ENCODE measurements at regions not wholly inside any gene's neighbourhood (a gene's known extent, or its start where the extent isn't known, plus 50 kb on each side); places are given as distances from the start of the nearest gene placed in this dataset.

DNA sequence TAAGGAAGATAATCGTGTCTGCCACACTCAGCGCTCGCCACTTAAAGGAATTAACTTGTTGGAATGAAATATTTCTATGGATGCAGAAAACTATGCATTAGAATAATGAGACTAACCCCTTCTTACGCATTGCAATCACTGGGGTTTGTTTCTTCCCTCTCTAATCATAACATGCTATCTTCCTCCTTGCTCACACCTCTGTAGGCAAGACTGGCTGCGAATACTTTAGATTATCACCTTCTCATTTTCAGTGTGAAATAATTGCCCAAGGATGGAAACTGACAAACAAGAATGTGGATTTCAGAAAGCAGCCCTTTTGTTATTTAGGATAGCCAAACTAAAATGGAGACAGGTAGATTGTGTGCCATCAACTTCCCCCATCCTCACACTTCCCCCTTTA lies 349.4 kb downstream of the MID1IP1 start:
- no peak for DNase-seq

- peak; percentile 38 for DNase-seq
Measured at GRCh38 chrX:39152106-39152649, 350.9 kb downstream of the MID1IP1 start.

GRCh38 chrX:39156051-39156450 lies 354.8 kb downstream of the MID1IP1 start:
- no peak for DNase-seq

- DNase-seq = no peak
Measured at GRCh38 chrX:39157006-39157405, 355.7 kb downstream of the MID1IP1 start.

DNA sequence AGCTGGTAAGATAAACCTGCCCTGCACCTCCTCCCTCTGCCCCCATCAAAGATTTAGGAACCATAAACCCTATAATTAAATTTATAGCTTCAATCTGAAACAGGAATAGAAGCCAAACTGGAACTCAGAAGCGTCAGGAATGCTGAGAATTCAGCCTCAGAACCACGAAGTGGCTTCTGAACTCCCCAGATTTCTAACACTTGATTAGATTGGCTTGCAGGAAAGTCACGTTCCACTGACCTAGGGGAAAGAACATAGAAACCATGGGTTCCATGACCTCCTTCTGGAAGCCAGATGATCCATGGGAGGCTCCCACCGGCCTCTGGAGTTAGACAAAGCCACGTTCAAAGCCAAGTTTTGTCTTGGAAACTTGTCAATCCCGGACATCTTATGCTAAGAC lies 356.5 kb downstream of the MID1IP1 start:
- no peak for DNase-seq

GRCh38 chrX:39158801-39159657 lies 357.8 kb downstream of the MID1IP1 start:
- DNase-seq = no peak

DNA sequence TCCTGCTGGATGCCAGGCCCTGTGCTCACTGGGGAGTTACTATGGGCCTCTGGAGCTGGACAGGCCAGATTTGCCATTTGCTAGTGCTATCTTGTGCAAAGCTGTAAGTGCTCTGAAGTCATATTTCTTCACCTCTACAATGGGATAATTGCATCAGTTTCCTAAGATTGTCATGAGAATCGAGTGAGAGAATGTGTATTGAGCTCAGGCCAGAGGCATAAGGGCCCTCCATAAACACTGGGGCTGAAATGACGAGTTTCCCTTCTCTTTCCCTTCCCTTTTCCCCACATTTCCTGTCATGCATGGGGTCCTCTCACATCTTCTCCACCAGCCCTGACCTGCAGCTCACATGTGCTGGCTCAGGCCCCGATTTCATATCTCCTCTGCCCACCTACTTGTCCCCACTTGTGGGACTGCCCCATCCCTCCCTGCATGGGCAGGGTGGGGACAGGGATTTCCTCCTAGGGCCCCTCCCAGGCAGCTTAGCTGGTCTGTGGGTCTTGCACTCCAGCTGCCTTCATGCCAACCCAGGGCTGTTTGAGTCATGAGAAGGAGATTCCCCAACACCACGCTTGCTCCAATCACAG lies 358.8 kb downstream of the MID1IP1 start:
- no peak for DNase-seq

GRCh38 chrX:39161611-39162255 lies 360.5 kb downstream of the MID1IP1 start:
- DNase-seq = no peak

- peak; percentile 57 for DNase-seq
Measured at GRCh38 chrX:39162322-39162735, 361.1 kb downstream of the MID1IP1 start.

DNA sequence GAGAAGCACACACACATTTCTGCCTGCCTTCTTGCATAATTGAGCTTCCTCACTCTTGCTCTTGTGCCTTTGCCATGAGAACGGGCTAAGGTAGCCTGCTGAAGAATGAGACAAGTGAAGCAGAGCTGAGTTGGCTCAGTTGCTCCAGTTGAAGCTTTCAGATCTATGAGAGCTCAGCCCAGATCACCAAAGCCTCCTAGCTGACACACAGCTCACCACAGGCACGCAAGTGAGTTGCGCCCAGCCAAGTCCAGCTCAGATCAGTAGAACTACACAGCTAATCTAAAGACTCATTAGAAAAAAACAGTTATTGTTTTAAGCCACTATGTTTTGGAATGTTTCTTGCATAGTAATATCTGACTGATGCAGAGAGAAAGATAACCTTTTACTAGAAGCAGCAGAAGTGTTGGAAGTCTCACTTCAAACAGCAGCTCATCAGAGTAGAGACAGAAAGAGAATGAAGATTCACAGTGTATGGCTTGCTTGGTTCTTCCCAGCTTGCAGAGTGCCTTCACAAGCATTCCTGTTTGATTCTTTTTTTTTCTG lies 362.4 kb downstream of the MID1IP1 start:
- no peak for DNase-seq

DNA sequence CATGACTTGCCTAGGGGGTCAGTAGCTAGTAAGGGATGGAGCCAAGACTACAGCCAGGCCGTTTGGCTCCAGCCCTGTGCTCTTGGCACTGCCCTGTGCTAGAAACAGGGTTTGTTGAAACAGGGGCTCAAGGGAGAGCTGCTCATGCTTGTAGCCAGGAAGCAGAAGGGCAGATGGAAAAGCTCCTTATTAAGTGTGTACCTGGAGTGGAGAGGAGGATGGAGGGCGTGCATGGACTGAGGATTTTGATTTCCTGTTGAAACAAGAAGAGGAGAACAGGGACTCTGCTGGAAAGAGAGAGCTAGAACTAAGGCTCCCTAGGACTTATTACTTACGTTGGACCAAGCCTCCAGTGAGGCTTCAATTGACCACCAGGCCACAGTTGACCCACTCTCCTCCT lies 363.0 kb downstream of the MID1IP1 start:
- DNase-seq = no peak

GRCh38 chrX:39165185-39165584 lies 363.9 kb downstream of the MID1IP1 start:
- DNase-seq = no peak

GRCh38 chrX:39165773-39166172 lies 364.5 kb downstream of the MID1IP1 start:
- no peak for DNase-seq

DNA sequence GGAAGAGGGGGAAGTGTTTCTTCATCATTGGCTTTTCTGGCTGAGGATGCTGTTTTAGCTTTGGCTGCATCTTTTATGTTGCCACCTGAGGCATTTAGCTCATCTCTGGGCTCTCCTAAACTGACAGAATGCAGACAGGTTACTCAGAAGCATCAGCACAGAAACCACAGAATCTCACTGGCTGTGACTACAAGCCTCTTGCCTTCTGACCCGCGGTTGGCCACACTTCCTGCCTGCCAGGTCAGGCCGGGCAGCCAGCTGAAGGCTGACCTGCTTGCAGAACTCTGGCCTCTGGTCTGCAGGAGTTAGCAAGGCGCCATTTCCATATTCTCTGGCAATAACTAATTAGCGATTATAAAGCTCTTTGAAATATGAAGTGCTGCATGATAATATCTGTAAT lies 366.5 kb downstream of the MID1IP1 start:
- DNase-seq = no peak

- no peak for DNase-seq
Measured at GRCh38 chrX:39168609-39169008, 367.4 kb downstream of the MID1IP1 start.

DNA sequence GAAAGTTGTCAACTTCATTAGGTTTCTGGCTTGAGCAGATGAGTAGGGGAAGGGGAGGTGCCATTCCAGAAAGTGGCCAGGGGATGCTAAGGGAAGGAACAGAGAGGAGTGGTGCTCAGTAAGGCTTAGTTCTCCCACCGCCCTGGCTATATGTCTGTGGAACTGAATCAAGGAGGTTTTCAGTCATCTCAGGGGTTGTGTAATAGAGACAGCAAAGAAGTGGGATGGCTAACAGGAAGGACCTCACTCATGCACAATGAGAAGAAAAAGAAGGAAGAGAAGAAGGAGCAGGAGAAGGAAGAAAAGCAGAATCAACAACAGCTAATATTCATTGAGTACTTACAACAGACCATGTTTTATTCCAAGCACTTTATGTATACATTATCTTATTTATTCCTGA lies 368.7 kb downstream of the MID1IP1 start:
- no peak for DNase-seq

DNA sequence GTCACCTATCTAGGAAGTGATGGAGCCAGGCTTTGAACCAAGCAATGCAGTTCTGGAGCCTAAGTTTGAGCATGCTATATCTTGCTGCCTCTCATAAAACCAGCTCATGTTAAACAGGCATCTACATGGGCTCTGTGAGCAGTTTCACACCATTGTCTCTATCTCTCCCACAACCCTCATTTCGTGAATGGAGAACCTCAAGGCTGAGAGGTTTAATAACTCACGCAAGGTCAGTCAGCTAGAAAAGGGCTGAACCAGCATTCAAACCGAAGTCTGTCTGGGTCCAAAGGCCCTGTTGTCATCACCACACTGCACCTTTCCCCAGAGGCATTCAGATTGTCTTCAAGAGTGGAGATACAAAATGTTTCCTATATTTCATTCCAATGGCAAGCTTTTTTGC lies 369.2 kb downstream of the MID1IP1 start:
- DNase-seq = no peak

GRCh38 chrX:39171686-39172085 lies 370.4 kb downstream of the MID1IP1 start:
- DNase-seq = no peak

GRCh38 chrX:39174241-39174771 lies 373.0 kb downstream of the MID1IP1 start:
- DNase-seq = no peak

- peak; percentile 60 for DNase-seq
Measured at GRCh38 chrX:39174772-39175417, 373.6 kb downstream of the MID1IP1 start.

GRCh38 chrX:39175418-39176057 lies 374.3 kb downstream of the MID1IP1 start:
- no peak for DNase-seq

DNA sequence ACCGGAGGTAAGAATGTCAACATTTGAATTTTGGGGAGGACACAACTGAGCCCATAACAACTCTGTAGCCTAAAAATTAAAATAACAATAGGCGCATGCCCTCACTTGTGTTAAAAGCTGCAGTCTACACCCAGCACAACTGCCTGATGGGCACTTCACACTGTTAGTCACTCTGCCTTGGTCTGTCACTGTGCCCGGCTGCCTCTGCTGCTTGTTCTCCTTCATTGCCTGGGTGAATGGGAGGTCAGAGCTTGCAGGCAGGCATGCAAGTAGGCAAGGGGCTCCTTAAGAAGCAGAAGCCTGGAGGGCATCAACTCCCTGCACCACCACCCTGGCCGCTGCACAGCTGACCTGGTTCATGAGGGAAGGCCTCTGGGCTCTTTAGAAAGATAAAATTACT lies 374.8 kb downstream of the MID1IP1 start:
- DNase-seq = no peak
